ENCODE measurements at regions not wholly inside any gene's neighbourhood (a gene's known extent, or its start where the extent isn't known, plus 50 kb on each side); places are given as distances from the start of the nearest gene placed in this dataset.

DNA sequence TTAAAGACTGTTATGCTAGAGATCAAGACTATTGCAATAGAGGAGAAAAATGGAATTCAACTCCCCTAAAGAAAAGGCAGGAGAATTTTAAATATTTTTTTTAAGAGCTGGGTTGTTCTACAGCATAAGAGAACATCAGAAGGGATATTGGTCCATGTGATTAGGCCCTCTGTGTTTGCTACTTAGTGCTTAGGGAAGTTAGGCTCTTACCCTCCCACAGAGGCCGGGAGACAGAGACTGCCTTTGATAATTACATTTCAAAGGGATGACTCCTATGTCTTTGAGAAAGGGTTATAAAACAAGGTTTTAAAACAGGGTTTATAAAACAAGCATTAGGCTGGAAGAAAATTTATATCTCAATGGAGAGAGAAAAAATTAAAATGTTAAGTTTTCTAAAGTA lies 1248.1 kb upstream of the PCDH20 start:
- TF ChIP-seq, protein P1, sequence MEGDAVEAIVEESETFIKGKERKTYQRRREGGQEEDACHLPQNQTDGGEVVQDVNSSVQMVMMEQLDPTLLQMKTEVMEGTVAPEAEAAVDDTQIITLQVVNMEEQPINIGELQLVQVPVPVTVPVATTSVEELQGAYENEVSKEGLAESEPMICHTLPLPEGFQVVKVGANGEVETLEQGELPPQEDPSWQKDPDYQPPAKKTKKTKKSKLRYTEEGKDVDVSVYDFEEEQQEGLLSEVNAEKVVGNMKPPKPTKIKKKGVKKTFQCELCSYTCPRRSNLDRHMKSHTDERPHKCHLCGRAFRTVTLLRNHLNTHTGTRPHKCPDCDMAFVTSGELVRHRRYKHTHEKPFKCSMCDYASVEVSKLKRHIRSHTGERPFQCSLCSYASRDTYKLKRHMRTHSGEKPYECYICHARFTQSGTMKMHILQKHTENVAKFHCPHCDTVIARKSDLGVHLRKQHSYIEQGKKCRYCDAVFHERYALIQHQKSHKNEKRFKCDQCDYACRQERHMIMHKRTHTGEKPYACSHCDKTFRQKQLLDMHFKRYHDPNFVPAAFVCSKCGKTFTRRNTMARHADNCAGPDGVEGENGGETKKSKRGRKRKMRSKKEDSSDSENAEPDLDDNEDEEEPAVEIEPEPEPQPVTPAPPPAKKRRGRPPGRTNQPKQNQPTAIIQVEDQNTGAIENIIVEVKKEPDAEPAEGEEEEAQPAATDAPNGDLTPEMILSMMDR (conservative IDR thresholded peaks at IDR 0.05; ENCODE audit: low read depth, low read length) = no peak
- TF ChIP-seq POLR2A (IDR thresholded peaks at IDR 0.05; ENCODE audit: low read depth, low read length) = no peak
- TF ChIP-seq MXI1 (IDR thresholded peaks at IDR 0.05; ENCODE audit: borderline replicate concordance, low read depth, low read length) = no peak
- TF ChIP-seq RCOR1 (IDR thresholded peaks at IDR 0.05; ENCODE audit: insufficient replicate concordance, low read length) = no peak
- no peak for TF ChIP-seq MAZ (IDR thresholded peaks at IDR 0.05; ENCODE audit: borderline replicate concordance, low read depth, low read length)
- TF ChIP-seq NFE2L2 (IDR thresholded peaks at IDR 0.05; ENCODE audit: low read depth, low read length) = no peak
- no peak for TF ChIP-seq MAFK (IDR thresholded peaks at IDR 0.05; ENCODE audit: low read depth, low read length)
- TF ChIP-seq CEBPB (IDR thresholded peaks at IDR 0.05; ENCODE audit: low read depth, low read length) = no peak
- TF ChIP-seq, protein P2, sequence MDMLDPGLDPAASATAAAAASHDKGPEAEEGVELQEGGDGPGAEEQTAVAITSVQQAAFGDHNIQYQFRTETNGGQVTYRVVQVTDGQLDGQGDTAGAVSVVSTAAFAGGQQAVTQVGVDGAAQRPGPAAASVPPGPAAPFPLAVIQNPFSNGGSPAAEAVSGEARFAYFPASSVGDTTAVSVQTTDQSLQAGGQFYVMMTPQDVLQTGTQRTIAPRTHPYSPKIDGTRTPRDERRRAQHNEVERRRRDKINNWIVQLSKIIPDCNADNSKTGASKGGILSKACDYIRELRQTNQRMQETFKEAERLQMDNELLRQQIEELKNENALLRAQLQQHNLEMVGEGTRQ (IDR thresholded peaks at IDR 0.05; ENCODE audit: low read depth, low read length) = no peak
- no peak for TF ChIP-seq SMC3 (IDR thresholded peaks at IDR 0.05; ENCODE audit: low read depth, low read length)
- TF ChIP-seq RFX5 (IDR thresholded peaks at IDR 0.05; ENCODE audit: low read depth, low read length) = no peak
- TF ChIP-seq, protein P3, sequence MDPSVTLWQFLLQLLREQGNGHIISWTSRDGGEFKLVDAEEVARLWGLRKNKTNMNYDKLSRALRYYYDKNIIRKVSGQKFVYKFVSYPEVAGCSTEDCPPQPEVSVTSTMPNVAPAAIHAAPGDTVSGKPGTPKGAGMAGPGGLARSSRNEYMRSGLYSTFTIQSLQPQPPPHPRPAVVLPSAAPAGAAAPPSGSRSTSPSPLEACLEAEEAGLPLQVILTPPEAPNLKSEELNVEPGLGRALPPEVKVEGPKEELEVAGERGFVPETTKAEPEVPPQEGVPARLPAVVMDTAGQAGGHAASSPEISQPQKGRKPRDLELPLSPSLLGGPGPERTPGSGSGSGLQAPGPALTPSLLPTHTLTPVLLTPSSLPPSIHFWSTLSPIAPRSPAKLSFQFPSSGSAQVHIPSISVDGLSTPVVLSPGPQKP (IDR thresholded peaks at IDR 0.05; ENCODE audit: borderline replicate concordance, low read depth, low read length) = no peak
- TF ChIP-seq CHD1 (IDR thresholded peaks at IDR 0.05; ENCODE audit: low read depth, low read length) = no peak
